ENCODE measurements at regions not wholly inside any gene's neighbourhood (a gene's known extent, or its start where the extent isn't known, plus 50 kb on each side); places are given as distances from the start of the nearest gene placed in this dataset.

DNA sequence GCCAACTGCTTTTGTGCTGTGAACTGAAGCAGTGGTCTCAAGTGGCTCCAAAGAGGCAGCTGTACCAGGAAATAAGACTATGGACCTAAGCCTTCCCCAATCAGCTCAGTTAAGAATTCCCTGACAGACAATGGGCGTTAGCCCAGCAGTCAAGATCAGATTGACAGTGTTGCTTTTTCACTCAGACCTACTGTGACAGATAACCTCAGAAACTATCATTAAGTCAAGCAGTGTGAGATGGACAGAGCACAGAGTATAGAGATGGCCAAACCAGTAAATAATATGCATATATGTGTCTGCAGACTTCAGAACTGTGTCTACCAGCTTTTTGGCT is 215.3 kb downstream of the ZFP36L2 start:
- Histone ChIP-seq H3K27me3 (ENCODE audit: insufficient read depth, poor library complexity, severe bottlenecking) (no peaks in the 10 kb centered on the region), H3K4me3 (replicated peaks; ENCODE audit: insufficient read depth, low read length) (no peak overlapping the region), H3K27ac (replicated peaks) (peak overlapping the region; percentile 41)
- DNase-seq (ENCODE audit: low read depth in 1 of 2, low spot score in 1 of 2): no peak
- no peak for TF ChIP-seq SPI1 (IDR thresholded peaks at IDR 0.05; ENCODE audit: borderline replicate concordance, low read depth)
- TF ChIP-seq GABPA (IDR thresholded peaks at IDR 0.05; ENCODE audit: low read depth): no peak
- no peak for TF ChIP-seq CTCF (IDR thresholded peaks at IDR 0.05; ENCODE audit: insufficient read depth, low read length)
- TF ChIP-seq POLR2AphosphoS5 (IDR thresholded peaks at IDR 0.05; ENCODE audit: low read depth): no peak
- TF ChIP-seq, protein P1, sequence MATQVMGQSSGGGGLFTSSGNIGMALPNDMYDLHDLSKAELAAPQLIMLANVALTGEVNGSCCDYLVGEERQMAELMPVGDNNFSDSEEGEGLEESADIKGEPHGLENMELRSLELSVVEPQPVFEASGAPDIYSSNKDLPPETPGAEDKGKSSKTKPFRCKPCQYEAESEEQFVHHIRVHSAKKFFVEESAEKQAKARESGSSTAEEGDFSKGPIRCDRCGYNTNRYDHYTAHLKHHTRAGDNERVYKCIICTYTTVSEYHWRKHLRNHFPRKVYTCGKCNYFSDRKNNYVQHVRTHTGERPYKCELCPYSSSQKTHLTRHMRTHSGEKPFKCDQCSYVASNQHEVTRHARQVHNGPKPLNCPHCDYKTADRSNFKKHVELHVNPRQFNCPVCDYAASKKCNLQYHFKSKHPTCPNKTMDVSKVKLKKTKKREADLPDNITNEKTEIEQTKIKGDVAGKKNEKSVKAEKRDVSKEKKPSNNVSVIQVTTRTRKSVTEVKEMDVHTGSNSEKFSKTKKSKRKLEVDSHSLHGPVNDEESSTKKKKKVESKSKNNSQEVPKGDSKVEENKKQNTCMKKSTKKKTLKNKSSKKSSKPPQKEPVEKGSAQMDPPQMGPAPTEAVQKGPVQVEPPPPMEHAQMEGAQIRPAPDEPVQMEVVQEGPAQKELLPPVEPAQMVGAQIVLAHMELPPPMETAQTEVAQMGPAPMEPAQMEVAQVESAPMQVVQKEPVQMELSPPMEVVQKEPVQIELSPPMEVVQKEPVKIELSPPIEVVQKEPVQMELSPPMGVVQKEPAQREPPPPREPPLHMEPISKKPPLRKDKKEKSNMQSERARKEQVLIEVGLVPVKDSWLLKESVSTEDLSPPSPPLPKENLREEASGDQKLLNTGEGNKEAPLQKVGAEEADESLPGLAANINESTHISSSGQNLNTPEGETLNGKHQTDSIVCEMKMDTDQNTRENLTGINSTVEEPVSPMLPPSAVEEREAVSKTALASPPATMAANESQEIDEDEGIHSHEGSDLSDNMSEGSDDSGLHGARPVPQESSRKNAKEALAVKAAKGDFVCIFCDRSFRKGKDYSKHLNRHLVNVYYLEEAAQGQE (IDR thresholded peaks at IDR 0.05; ENCODE audit: insufficient replicate concordance, low read depth): no peak

GRCh38 chr2:43010438-43011157 is 215.8 kb downstream of the ZFP36L2 start:
- DNase-seq (ENCODE audit: low read depth in 1 of 2, low spot score in 1 of 2): peak; percentile 12 to 32
- TF ChIP-seq, protein P1 (IDR thresholded peaks at IDR 0.05; ENCODE audit: insufficient replicate concordance, low read depth): no peak
- no peak for TF ChIP-seq SPI1 (IDR thresholded peaks at IDR 0.05; ENCODE audit: borderline replicate concordance, low read depth)

GRCh38 chr2:43009448-43009847 is 217.0 kb downstream of the ZFP36L2 start:
- Histone ChIP-seq H3K27ac (replicated peaks) (no peak overlapping the region), H3K27me3 (ENCODE audit: insufficient read depth, poor library complexity, severe bottlenecking) (no peaks in the 10 kb centered on the region), H3K4me3 (replicated peaks; ENCODE audit: insufficient read depth, low read length) (no peak overlapping the region)
- TF ChIP-seq GABPA (IDR thresholded peaks at IDR 0.05; ENCODE audit: low read depth) (no peak), SPI1 (IDR thresholded peaks at IDR 0.05; ENCODE audit: borderline replicate concordance, low read depth) (no peak), CTCF (IDR thresholded peaks at IDR 0.05; ENCODE audit: insufficient read depth, low read length) (no peak)
- DNase-seq (ENCODE audit: low read depth in 1 of 2, low spot score in 1 of 2): no peak

More at GRCh38 chr2:43010438-43011157, 215.8 kb downstream of the ZFP36L2 start:
- Histone ChIP-seq H3K27me3 (ENCODE audit: insufficient read depth, poor library complexity, severe bottlenecking) (no peaks in the 10 kb centered on the region), H3K27ac (replicated peaks) (peak overlapping the region; percentile 41), H3K4me3 (replicated peaks; ENCODE audit: insufficient read depth, low read length) (no peak overlapping the region)

- Histone ChIP-seq H3K4me3 (replicated peaks; ENCODE audit: insufficient read depth, low read length) (no peak overlapping the region), H3K27ac (replicated peaks) (no peak overlapping the region), H3K27me3 (ENCODE audit: insufficient read depth, poor library complexity, severe bottlenecking) (no peaks in the 10 kb centered on the region)
- no peak for TF ChIP-seq GABPA (IDR thresholded peaks at IDR 0.05; ENCODE audit: low read depth)
- TF ChIP-seq, protein P1 (IDR thresholded peaks at IDR 0.05; ENCODE audit: insufficient replicate concordance, low read depth): no peak
- no peak for DNase-seq (ENCODE audit: low read depth in 1 of 2, low spot score in 1 of 2)
These were observed 216.0 kb upstream of the HAAO start for GRCh38 chr2:43008388-43008787.
